ENCODE measurements at regions not wholly inside any gene's neighbourhood (a gene's known extent, or its start where the extent isn't known, plus 50 kb on each side); places are given as distances from the start of the nearest gene placed in this dataset.

- no peak for DNase-seq
Observed at GRCh38 chr12:125919856-125920470, 854.7 kb downstream of the AACS start.

GRCh38 chr12:125922330-125922729 lies 857.1 kb downstream of the AACS start:
- DNase-seq: no peak

GRCh38 chr12:125936502-125936901 lies 871.3 kb downstream of the AACS start:
- DNase-seq: no peak

- DNase-seq: no peak
Observed at GRCh38 chr12:125944446-125944845, 879.2 kb downstream of the AACS start.

GRCh38 chr12:125949471-125949870 lies 884.2 kb downstream of the AACS start:
- no peak for DNase-seq

GRCh38 chr12:125954362-125954761 lies 889.1 kb downstream of the AACS start:
- DNase-seq: no peak

- no peak for DNase-seq
Observed at GRCh38 chr12:125956186-125956585, 891.0 kb downstream of the AACS start.

GRCh38 chr12:125966641-125967040 lies 901.4 kb downstream of the AACS start:
- DNase-seq: no peak

GRCh38 chr12:125968413-125968812 lies 903.2 kb downstream of the AACS start:
- no peak for DNase-seq

- DNase-seq: no peak
Observed at GRCh38 chr12:125971981-125972380, 906.7 kb downstream of the AACS start.

- no peak for DNase-seq
Observed at GRCh38 chr12:125978286-125978685, 913.1 kb downstream of the AACS start.

- DNase-seq: no peak
Observed at GRCh38 chr12:125981610-125982253, 916.5 kb downstream of the AACS start.

- DNase-seq: no peak
Observed at GRCh38 chr12:125983094-125983783, 918.0 kb downstream of the AACS start.

GRCh38 chr12:125983784-125984500 lies 918.7 kb downstream of the AACS start:
- no peak for DNase-seq

- no peak for DNase-seq
Observed at GRCh38 chr12:125988545-125988944, 923.3 kb downstream of the AACS start.

GRCh38 chr12:125989696-125990095 lies 924.5 kb downstream of the AACS start:
- no peak for DNase-seq

- DNase-seq: no peak
Observed at GRCh38 chr12:125996443-125996842, 931.2 kb downstream of the AACS start.

- DNase-seq: no peak
Observed at GRCh38 chr12:125999628-126000027, 934.4 kb downstream of the AACS start.

- no peak for DNase-seq
Observed at GRCh38 chr12:126019385-126019784, 954.1 kb downstream of the AACS start.

- DNase-seq: no peak
Observed at GRCh38 chr12:126021675-126022074, 956.4 kb downstream of the AACS start.

GRCh38 chr12:126027825-126028224 lies 962.6 kb downstream of the AACS start:
- DNase-seq: no peak

- no peak for DNase-seq
Observed at GRCh38 chr12:126030573-126030972, 965.3 kb downstream of the AACS start.

- no peak for DNase-seq
Observed at GRCh38 chr12:126033751-126034150, 968.5 kb downstream of the AACS start.

GRCh38 chr12:126036348-126036747 lies 971.1 kb downstream of the AACS start:
- DNase-seq: no peak

Measured in NCI-H1048 (cell line).